ENCODE measurements at regions not wholly inside any gene's neighbourhood (a gene's known extent, or its start where the extent isn't known, plus 50 kb on each side); places are given as distances from the start of the nearest gene placed in this dataset.

- no peak for DNase-seq
Measured at GRCh38 chr7:18250133-18250532, 222.5 kb upstream of the PRPS1L1 start.

- peak; percentile 46 for DNase-seq
Measured at GRCh38 chr7:18257711-18258110, 230.1 kb upstream of the PRPS1L1 start.

- DNase-seq: peak; percentile 5
Measured at GRCh38 chr7:18262058-18262457, 233.5 kb upstream of the HDAC9 start.

- DNase-seq: peak; percentile 3
Measured at GRCh38 chr7:18265611-18266281, 229.8 kb upstream of the HDAC9 start.

GRCh38 chr7:18268571-18268970 is 227.0 kb upstream of the HDAC9 start:
- DNase-seq: no peak

- no peak for DNase-seq
Measured at GRCh38 chr7:18276380-18276779, 219.2 kb upstream of the HDAC9 start.

GRCh38 chr7:18278316-18278715 is 217.2 kb upstream of the HDAC9 start:
- DNase-seq: peak; percentile 76

- no peak for DNase-seq
Measured at GRCh38 chr7:18283045-18283444, 212.5 kb upstream of the HDAC9 start.

GRCh38 chr7:18287482-18287881 is 208.1 kb upstream of the HDAC9 start:
- DNase-seq: no peak

- no peak for DNase-seq
Measured at GRCh38 chr7:18288322-18289037, 207.1 kb upstream of the HDAC9 start.

- no peak for DNase-seq
Measured at GRCh38 chr7:18289788-18290187, 205.8 kb upstream of the HDAC9 start.

- DNase-seq: no peak
Measured at GRCh38 chr7:18290223-18290622, 205.3 kb upstream of the HDAC9 start.

GRCh38 chr7:18290865-18291264 is 204.7 kb upstream of the HDAC9 start:
- no peak for DNase-seq

- no peak for DNase-seq
Measured at GRCh38 chr7:18292584-18292983, 203.0 kb upstream of the HDAC9 start.

- no peak for DNase-seq
Measured at GRCh38 chr7:18293759-18294158, 201.8 kb upstream of the HDAC9 start.

- DNase-seq: no peak
Measured at GRCh38 chr7:18294411-18294810, 201.1 kb upstream of the HDAC9 start.

- no peak for DNase-seq
Measured at GRCh38 chr7:18295781-18296423, 199.6 kb upstream of the HDAC9 start.

GRCh38 chr7:18302097-18302496 is 193.5 kb upstream of the HDAC9 start:
- no peak for DNase-seq

GRCh38 chr7:18305866-18306265 is 189.7 kb upstream of the HDAC9 start:
- DNase-seq: no peak

GRCh38 chr7:18306696-18307095 is 188.9 kb upstream of the HDAC9 start:
- DNase-seq: no peak

GRCh38 chr7:18308938-18309337 is 186.6 kb upstream of the HDAC9 start:
- DNase-seq: no peak

GRCh38 chr7:18312482-18312881 is 183.1 kb upstream of the HDAC9 start:
- no peak for DNase-seq

- peak; percentile 20 for DNase-seq
Measured at GRCh38 chr7:18313965-18314364, 181.6 kb upstream of the HDAC9 start.

- no peak for DNase-seq
Measured at GRCh38 chr7:18315241-18315640, 180.3 kb upstream of the HDAC9 start.
